Transverse colon (tissue), 3 donors: ENCODE measurements at regions not wholly inside any gene's neighbourhood (a gene's known extent, or its start where the extent isn't known, plus 50 kb on each side); places are given as distances from the start of the nearest gene placed in this dataset.
"Not testable (repeated sequence)": the region's sequence is repeated elsewhere in the genome, so short reads cannot be mapped to it uniquely, and the experiment has no call there.

Source experiments
- CTCF ChIP-seq, 5 experiments: fragments of 200-600 bp in 3 of 5; fragments of 450-650 bp in 2 of 5; sonication (generic) in 3 of 5; IDR thresholded peaks; 1 replicate in 2 of 5; 2 replicates in 3 of 5; pipeline ENCODE4 v1.5.1; 2016 to 2017; ENCODE audit warnings: antibody characterized with exemption in 5 of 5, inconsistent platforms in 3 of 5, mild to moderate bottlenecking in 2 of 5, moderate library complexity in 1 of 5
- POLR2A ChIP-seq: fragments of 450-650 bp; IDR thresholded peaks from one replicate; pipeline ENCODE4 v1.6.1; 2016; ENCODE audit warnings: antibody characterized with exemption, mild to moderate bottlenecking, moderate library complexity

- TF ChIP-seq CTCF (IDR thresholded peaks at IDR 0.05); POLR2A: not testable (repeated sequence)
These were observed 62.2 kb upstream of the CYRIA start for GRCh38 chr2:16727849-16728248.
